NB4 (cell line): ENCODE measurements at regions not wholly inside any gene's neighbourhood (a gene's known extent, or its start where the extent isn't known, plus 50 kb on each side); places are given as distances from the start of the nearest gene placed in this dataset.
A peak's percentile ranks its signal among the peaks of the same experiment; 100 is the strongest.

Experiments
- DNase-seq: peaks from one replicate; pipeline ENCODE4 v3.0.0; 2010; ENCODE audit warnings: low read depth
- H3K4me3 ChIP-seq: one replicate; pipeline ENCODE4 v1.5.1; 2011; ENCODE audit warnings: mild to moderate bottlenecking, low read depth, low read length, moderate library complexity
- MYC ChIP-seq: IDR thresholded peaks from 2 replicates; pipeline ENCODE4 v1.6.1; 2011; ENCODE audit warnings: low read depth, low read length
- POLR2A ChIP-seq: IDR thresholded peaks from 2 replicates; pipeline ENCODE4 v1.6.1; 2011; ENCODE audit warnings: mild to moderate bottlenecking; ENCODE audit not compliant: insufficient read length; ENCODE audit errors: extremely low read depth
- TF ChIP-seq, protein P1 (sequence below): IDR thresholded peaks from one replicate; pipeline ENCODE4 v1.5.1; 2012; ENCODE audit warnings: low read depth, low read length
- TF ChIP-seq, protein P2 (sequence below): IDR thresholded peaks from 2 replicates; pipeline ENCODE4 v1.6.1; 2011; ENCODE audit warnings: low read depth, low read length

DNA sequence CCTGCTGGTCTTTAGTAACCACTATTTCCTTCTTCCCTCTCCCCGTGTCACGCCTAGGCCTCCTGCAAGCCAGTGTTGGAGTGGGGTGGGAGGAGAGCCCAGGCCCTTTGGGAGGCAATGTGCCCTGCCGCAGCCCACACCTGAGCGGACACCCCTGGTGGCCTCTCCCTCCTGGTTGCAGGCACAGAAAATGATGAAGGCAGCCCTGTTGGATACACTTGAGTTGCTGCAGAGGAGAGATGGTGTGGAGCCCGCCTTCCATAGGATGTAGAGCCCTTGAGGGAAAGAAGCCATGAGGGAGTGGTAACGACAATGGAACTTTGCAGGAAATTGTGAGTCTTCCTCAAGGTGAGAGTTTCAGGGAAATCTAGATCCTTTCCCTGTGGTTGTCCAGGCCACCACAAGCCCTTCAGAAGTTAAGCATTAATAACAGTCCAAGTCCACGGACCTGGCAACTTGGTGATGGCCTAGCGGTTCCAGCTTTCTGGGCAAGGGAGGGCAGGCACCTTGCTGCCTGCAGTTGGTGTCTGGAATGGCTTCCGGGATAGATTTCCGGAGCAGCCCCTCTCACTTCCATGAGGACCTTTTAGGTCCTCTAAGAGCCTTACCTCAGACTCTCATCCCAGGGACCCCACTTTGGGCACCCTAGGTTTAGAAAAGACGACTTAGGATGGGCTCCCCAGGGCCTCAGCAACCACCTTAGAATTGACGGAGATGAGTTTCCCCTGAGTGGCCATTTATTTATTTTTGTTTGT, 67.3 kb upstream of the NXT1 start:
- H3K4me3 ChIP-seq = no peak overlapping the region
- no peak for DNase-seq
- TF ChIP-seq, protein P1, sequence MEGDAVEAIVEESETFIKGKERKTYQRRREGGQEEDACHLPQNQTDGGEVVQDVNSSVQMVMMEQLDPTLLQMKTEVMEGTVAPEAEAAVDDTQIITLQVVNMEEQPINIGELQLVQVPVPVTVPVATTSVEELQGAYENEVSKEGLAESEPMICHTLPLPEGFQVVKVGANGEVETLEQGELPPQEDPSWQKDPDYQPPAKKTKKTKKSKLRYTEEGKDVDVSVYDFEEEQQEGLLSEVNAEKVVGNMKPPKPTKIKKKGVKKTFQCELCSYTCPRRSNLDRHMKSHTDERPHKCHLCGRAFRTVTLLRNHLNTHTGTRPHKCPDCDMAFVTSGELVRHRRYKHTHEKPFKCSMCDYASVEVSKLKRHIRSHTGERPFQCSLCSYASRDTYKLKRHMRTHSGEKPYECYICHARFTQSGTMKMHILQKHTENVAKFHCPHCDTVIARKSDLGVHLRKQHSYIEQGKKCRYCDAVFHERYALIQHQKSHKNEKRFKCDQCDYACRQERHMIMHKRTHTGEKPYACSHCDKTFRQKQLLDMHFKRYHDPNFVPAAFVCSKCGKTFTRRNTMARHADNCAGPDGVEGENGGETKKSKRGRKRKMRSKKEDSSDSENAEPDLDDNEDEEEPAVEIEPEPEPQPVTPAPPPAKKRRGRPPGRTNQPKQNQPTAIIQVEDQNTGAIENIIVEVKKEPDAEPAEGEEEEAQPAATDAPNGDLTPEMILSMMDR = no peak
- TF ChIP-seq, protein P2, sequence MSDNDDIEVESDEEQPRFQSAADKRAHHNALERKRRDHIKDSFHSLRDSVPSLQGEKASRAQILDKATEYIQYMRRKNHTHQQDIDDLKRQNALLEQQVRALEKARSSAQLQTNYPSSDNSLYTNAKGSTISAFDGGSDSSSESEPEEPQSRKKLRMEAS = no peak
- TF ChIP-seq MYC = no peak
- no peak for TF ChIP-seq POLR2A

DNA sequence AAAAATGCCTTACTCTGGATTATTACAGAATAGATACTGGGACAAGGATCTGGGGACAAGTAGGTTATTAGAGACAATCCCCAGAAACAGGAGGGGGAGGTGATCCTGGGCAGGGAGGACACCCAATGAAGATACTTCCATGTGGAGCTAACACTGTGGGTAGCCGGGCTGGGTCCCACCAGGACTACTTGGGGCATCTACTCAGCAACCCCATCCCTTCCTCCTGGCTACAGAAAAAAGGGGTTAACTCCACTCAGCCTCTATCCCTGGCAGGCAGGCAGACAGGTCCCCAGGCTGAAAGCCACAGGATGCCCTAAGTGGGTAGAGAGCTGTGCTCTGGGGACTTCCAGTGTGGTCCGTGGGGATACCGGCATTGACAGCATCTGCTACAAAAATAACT, 68.0 kb upstream of the NXT1 start:
- no peak overlapping the region for H3K4me3 ChIP-seq
- DNase-seq = no peak
- TF ChIP-seq MYC (no peak), POLR2A (no peak)
- TF ChIP-seq, protein P2 = no peak
- TF ChIP-seq, protein P1 = no peak

DNA sequence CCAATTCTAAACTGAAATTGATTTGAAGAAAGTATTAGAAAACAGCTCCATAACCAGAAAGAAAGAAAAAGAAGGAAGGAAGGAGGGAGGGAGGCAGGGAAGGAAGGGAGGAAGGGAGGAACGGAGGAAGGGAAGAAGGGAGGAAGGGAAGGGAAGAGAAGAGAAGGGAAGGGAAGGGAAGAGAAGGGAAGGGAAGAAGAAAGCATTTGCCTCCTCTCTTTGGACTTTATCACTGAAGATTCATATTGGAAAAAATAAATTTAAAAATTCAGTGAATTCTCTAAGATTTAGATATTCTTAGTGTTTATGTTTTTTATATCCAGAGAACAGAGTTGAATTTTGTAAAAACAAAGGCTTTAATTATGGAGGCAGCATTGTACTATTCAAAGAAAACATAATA, 68.5 kb upstream of the NXT1 start:
- TF ChIP-seq, protein P1 = no peak
- TF ChIP-seq MYC = no peak
- TF ChIP-seq, protein P2 = no peak
- no peak for TF ChIP-seq POLR2A
- no peak overlapping the region for H3K4me3 ChIP-seq
- DNase-seq = no peak

DNA sequence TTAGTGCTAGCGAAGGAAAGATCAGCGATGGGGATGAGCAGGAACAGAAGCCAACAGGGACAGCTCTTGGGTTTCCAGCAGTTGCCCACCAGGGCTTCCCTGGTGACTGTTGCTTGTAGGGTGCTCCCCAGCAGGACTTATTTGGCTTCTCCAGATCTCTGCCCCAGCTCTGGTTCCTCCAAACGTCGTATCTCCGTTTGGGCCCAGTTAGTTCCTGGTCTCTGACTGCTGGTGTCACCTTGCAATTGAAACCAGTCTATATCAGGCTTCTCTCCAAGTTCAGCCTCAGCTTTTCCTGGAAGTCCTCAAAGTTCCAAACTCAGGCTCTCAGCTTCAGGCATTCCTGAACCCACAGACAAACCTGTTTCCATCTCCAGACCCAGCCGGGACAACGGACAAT, 70.8 kb upstream of the NXT1 start:
- H3K4me3 ChIP-seq = no peak overlapping the region
- DNase-seq = no peak
- TF ChIP-seq, protein P1 = no peak
- TF ChIP-seq POLR2A = no peak

DNA sequence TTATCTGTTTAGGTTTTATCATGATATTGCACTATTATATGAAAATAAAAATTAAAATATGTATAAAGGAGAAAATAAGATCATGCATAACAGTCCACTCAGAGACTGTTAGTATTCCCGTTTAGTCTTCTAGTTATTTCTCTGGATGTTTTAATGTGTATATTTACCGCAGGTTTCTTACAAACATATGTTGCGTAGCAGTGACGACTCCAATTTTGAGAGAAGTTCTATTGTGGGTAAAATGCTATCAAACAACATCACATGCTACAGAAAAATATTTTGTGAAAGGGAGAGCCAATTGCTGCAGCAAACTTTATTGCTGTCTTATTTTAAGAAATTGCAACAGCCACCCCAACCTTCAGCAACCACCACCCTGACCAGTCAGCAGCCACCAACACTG, 72.4 kb upstream of the NXT1 start:
- TF ChIP-seq, protein P1 = no peak
- TF ChIP-seq POLR2A = no peak
- no peak for TF ChIP-seq MYC
- TF ChIP-seq, protein P2 = no peak
- DNase-seq = peak; percentile 25
- H3K4me3 ChIP-seq = no peak overlapping the region

DNA sequence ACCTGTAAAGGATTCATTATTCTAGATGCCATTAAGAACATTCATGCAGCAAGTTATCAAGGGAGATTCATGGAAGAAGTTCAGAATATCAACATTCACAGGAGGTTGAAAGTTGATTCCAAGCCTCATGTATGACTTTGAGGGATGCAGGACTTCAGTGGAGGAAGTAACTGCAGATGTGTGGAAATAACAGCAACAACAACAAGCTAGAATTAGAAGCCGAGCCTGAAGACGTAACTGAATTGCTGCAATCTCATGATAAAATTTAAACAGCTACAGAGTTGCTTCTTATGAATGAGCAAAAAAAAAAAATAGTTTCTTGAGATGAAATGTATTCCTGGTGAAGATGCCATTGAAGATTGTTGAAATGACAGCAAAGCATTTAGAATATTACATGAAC, 73.3 kb upstream of the NXT1 start:
- TF ChIP-seq, protein P1 = no peak
- TF ChIP-seq POLR2A = no peak
- TF ChIP-seq, protein P2 = no peak
- TF ChIP-seq MYC = no peak
- H3K4me3 ChIP-seq = no peak overlapping the region
- peak; percentile 23 for DNase-seq
